A549 (cell line): ENCODE measurements at regions not wholly inside any gene's neighbourhood (a gene's known extent, or its start where the extent isn't known, plus 50 kb on each side); places are given as distances from the start of the nearest gene placed in this dataset.
A peak's percentile ranks its signal among the peaks of the same experiment; 100 is the strongest.
"Not testable (repeated sequence)": the region's sequence is repeated elsewhere in the genome, so short reads cannot be mapped to it uniquely, and the experiment has no call there.

Experiments
- ATAC-seq, 2 experiments: fragments of 200-7000 bp in 1 of 2; fragments of >200 bp in 1 of 2; cut with Nextera tagmentation in 1 of 2; cut with Tn5 transposase in 1 of 2; 3 replicates each; pipeline versions ENCODE4 v1.8.0 to v1.9.1; 2018 to 2020; ENCODE audit warnings: mild to moderate bottlenecking in 1 of 2, moderate library complexity in 1 of 2
- CTCF ChIA-PET: fragments of 300-600 bp; sonication (Branson Sonifier 250); formaldehyde crosslinking; extraction: SDS; loops from one replicate; lab custom pipeline; 2021; ENCODE audit warnings: antibody characterized with exemption, inconsistent platforms; lab: Yijun Ruan, JAX
- POLR2A ChIA-PET: fragments of 350-600 bp; formaldehyde crosslinking; extraction: SDS; loops from one replicate; lab custom pipeline; 2021; ENCODE audit warnings: antibody characterized with exemption, inconsistent platforms; lab: Yijun Ruan, JAX
- DNase-seq, 2 experiments: peaks; one replicate each; pipeline versions ENCODE4 v3.0.0 to v3.0.0-alpha.2; 2011 to 2016; ENCODE audit warnings: low read depth in 1 of 2, low spot score in 1 of 2
- FAIRE-seq: peaks from 2 replicates; lab custom pipeline; 2011; peaks lifted over from hg19 to GRCh38; lab: Jason Lieb, UNC
- H3K27ac ChIP-seq, 2 experiments: fragments of >200 bp; sonication (Bioruptor Twin); formaldehyde crosslinking; 3 replicates each; pipeline ENCODE4 v1.5.1; 2016 to 2017
- H3K4me1 ChIP-seq: fragments of >200 bp; sonication (Bioruptor Twin); formaldehyde crosslinking; 3 replicates; pipeline ENCODE4 v1.6.1; 2016
- H3K4me2 ChIP-seq: fragments of >200 bp; sonication (Bioruptor Twin); formaldehyde crosslinking; 3 replicates; pipeline ENCODE4 v1.6.1; 2016
- H3K4me3 ChIP-seq: fragments of >200 bp; sonication (Bioruptor Twin); formaldehyde crosslinking; 3 replicates; pipeline ENCODE4 v1.5.1; 2016
- H3K9me3 ChIP-seq: fragments of >200 bp; sonication (Bioruptor Twin); formaldehyde crosslinking; 3 replicates; pipeline ENCODE4 v1.6.1; 2016
- BHLHE40 ChIP-seq: IDR thresholded peaks from 2 replicates; pipeline ENCODE4 v1.6.1; 2012; ENCODE audit warnings: low read depth, low read length, inconsistent platforms
- CHD4 ChIP-seq: fragments of 200-600 bp; sonication (generic); IDR thresholded peaks from 2 replicates; pipeline ENCODE4 v1.6.1; 2016; ENCODE audit warnings: antibody characterized with exemption, mild to moderate bottlenecking, borderline replicate concordance
- ESRRA ChIP-seq: fragments of 150-350 bp; IDR thresholded peaks from 2 replicates; pipeline ENCODE4 v1.6.1; 2014; ENCODE audit warnings: mild to moderate bottlenecking, low read length, borderline replicate concordance
- FOSL2 ChIP-seq, 2 experiments: fragments of 450-650 bp in 1 of 2; fragments of >200 bp in 1 of 2; sonication (Bioruptor Twin) in 1 of 2; formaldehyde crosslinking; IDR thresholded peaks; 2 replicates each; pipeline versions ENCODE4 v1.5.0 to v1.6.1; 2016 to 2020; ENCODE audit warnings: mild to moderate bottlenecking in 1 of 2, moderate library complexity in 1 of 2
- FOXS1 ChIP-seq: fragments of 250-450 bp; sonication (Bioruptor Pico); IDR thresholded peaks from 2 replicates; pipeline ENCODE4 v1.5.0; 2020; ENCODE audit warnings: mild to moderate bottlenecking, moderate library complexity
- GATA3 ChIP-seq: IDR thresholded peaks from 2 replicates; pipeline ENCODE4 v1.6.1; 2012; ENCODE audit warnings: borderline replicate concordance
- HEYL ChIP-seq: fragments of 250-450 bp; sonication (Bioruptor Pico); IDR thresholded peaks from 2 replicates; pipeline ENCODE4 v1.8.0; 2021; ENCODE audit warnings: mild to moderate bottlenecking, moderate library complexity
- HOXB13 ChIP-seq: fragments of 250-450 bp; sonication (Bioruptor Pico); IDR thresholded peaks from 2 replicates; pipeline ENCODE4 v1.5.0; 2020; ENCODE audit warnings: low read depth, mild to moderate bottlenecking, moderate library complexity
- HOXB5 ChIP-seq: fragments of 250-450 bp; sonication (Bioruptor Pico); IDR thresholded peaks from 2 replicates; pipeline ENCODE4 v1.5.0; 2020; ENCODE audit warnings: mild to moderate bottlenecking, moderate library complexity
- JUNB ChIP-seq: fragments of >200 bp; sonication (Bioruptor Twin); formaldehyde crosslinking; IDR thresholded peaks from 2 replicates; pipeline ENCODE4 v1.6.1; 2016
- MAFK ChIP-seq: fragments of 450-650 bp; IDR thresholded peaks from 2 replicates; pipeline ENCODE4 v1.6.1; 2014; ENCODE audit not compliant: partially characterized antibody
- MYC ChIP-seq: IDR thresholded peaks from 2 replicates; pipeline ENCODE4 v1.6.1; 2012; ENCODE audit warnings: mild to moderate bottlenecking, inconsistent platforms, low read length, improper control_type of control experiment, borderline replicate concordance
- NR3C1 ChIP-seq: fragments of >200 bp; sonication (Bioruptor Twin); formaldehyde crosslinking; IDR thresholded peaks from 3 replicates; pipeline ENCODE4 v1.6.1; 2017
- PHF8 ChIP-seq: fragments of 200-600 bp; sonication (generic); IDR thresholded peaks from 2 replicates; pipeline ENCODE4 v1.6.1; 2016; ENCODE audit warnings: low read depth, mild to moderate bottlenecking, antibody characterized with exemption, moderate library complexity, borderline replicate concordance
- TP53 ChIP-seq: fragments of 250-450 bp; sonication (Bioruptor Pico); IDR thresholded peaks from 2 replicates; pipeline ENCODE4 v1.5.0; 2021; ENCODE audit warnings: mild to moderate bottlenecking, moderate library complexity
- ZNF302 ChIP-seq: fragments of 250-450 bp; sonication (Bioruptor Pico); IDR thresholded peaks from 2 replicates; pipeline ENCODE4 v1.9.0; 2021; ENCODE audit warnings: inconsistent platforms, mild to moderate bottlenecking, moderate library complexity
- WGBS: methylation state at CpG from one replicate; pipeline ENCODE4 v1.1.6; 2017; ENCODE audit errors: missing lambda C conversion rate; 5-methylcytosine and 5-hydroxymethylcytosine counted together
- TF ChIP-seq, protein P1 (sequence below): fragments of 200-600 bp; sonication (generic); IDR thresholded peaks from 2 replicates; pipeline ENCODE4 v1.6.1; 2016; ENCODE audit warnings: antibody characterized with exemption, mild to moderate bottlenecking, moderate library complexity
- TF ChIP-seq, protein P2 (sequence below): fragments of >200 bp; sonication (Bioruptor Twin); formaldehyde crosslinking; IDR thresholded peaks from 3 replicates; pipeline ENCODE4 v1.6.1; 2016
- TF ChIP-seq, protein P3 (sequence below): IDR thresholded peaks from 2 replicates; pipeline ENCODE4 v1.6.1; 2012
- TF ChIP-seq, protein P4 (sequence below): fragments of 250-450 bp; sonication (Bioruptor Pico); IDR thresholded peaks from 2 replicates; pipeline ENCODE4 v1.5.0; 2021; ENCODE audit warnings: mild to moderate bottlenecking, moderate library complexity, borderline replicate concordance
- TF ChIP-seq, protein P5 (sequence below): IDR thresholded peaks from 2 replicates; pipeline ENCODE4 v1.6.1; 2012
- TF ChIP-seq, protein P6 (sequence below): IDR thresholded peaks from 2 replicates; pipeline ENCODE4 v1.6.1; 2012; ENCODE audit warnings: low read depth, borderline replicate concordance

DNA sequence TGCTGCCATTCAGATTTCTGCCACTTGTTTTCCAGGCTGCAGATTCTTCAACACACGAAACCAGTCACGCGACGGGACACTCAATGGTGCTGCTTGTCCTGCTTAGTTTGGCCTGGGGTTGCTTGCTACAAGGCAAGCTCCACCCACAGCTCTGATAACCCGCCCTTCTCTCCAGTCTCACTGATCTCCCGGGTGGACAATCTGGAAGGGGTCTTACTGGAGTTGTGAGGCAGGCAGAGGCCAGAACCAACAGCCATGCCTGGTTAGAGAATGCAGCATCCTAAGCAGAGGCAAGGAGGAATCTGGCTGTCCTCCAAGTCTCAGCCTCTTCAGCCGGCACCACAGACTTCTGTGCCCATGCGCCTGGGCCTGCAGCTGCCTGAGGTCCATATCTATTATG is 119.1 kb downstream of the KCNJ12 start:
- WGBS: 66% methylated on average over 8 of the region's 8 CpGs
- TF ChIP-seq MYC: no peak
- TF ChIP-seq GATA3: no peak
- TF ChIP-seq CHD4: no peak
- TF ChIP-seq PHF8: no peak
- no peak for TF ChIP-seq ZNF302 (CRISPR knock-in tag)
- TF ChIP-seq NR3C1: no peak
- TF ChIP-seq HOXB5 (CRISPR knock-in tag): no peak
- TF ChIP-seq TP53 (CRISPR knock-in tag): no peak
- no peak for TF ChIP-seq BHLHE40
- TF ChIP-seq, protein P1, sequence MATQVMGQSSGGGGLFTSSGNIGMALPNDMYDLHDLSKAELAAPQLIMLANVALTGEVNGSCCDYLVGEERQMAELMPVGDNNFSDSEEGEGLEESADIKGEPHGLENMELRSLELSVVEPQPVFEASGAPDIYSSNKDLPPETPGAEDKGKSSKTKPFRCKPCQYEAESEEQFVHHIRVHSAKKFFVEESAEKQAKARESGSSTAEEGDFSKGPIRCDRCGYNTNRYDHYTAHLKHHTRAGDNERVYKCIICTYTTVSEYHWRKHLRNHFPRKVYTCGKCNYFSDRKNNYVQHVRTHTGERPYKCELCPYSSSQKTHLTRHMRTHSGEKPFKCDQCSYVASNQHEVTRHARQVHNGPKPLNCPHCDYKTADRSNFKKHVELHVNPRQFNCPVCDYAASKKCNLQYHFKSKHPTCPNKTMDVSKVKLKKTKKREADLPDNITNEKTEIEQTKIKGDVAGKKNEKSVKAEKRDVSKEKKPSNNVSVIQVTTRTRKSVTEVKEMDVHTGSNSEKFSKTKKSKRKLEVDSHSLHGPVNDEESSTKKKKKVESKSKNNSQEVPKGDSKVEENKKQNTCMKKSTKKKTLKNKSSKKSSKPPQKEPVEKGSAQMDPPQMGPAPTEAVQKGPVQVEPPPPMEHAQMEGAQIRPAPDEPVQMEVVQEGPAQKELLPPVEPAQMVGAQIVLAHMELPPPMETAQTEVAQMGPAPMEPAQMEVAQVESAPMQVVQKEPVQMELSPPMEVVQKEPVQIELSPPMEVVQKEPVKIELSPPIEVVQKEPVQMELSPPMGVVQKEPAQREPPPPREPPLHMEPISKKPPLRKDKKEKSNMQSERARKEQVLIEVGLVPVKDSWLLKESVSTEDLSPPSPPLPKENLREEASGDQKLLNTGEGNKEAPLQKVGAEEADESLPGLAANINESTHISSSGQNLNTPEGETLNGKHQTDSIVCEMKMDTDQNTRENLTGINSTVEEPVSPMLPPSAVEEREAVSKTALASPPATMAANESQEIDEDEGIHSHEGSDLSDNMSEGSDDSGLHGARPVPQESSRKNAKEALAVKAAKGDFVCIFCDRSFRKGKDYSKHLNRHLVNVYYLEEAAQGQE: no peak
- TF ChIP-seq, protein P2, sequence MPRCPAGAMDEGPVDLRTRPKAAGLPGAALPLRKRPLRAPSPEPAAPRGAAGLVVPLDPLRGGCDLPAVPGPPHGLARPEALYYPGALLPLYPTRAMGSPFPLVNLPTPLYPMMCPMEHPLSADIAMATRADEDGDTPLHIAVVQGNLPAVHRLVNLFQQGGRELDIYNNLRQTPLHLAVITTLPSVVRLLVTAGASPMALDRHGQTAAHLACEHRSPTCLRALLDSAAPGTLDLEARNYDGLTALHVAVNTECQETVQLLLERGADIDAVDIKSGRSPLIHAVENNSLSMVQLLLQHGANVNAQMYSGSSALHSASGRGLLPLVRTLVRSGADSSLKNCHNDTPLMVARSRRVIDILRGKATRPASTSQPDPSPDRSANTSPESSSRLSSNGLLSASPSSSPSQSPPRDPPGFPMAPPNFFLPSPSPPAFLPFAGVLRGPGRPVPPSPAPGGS: no peak
- TF ChIP-seq, protein P3, sequence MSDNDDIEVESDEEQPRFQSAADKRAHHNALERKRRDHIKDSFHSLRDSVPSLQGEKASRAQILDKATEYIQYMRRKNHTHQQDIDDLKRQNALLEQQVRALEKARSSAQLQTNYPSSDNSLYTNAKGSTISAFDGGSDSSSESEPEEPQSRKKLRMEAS: no peak
- TF ChIP-seq, protein P4, sequence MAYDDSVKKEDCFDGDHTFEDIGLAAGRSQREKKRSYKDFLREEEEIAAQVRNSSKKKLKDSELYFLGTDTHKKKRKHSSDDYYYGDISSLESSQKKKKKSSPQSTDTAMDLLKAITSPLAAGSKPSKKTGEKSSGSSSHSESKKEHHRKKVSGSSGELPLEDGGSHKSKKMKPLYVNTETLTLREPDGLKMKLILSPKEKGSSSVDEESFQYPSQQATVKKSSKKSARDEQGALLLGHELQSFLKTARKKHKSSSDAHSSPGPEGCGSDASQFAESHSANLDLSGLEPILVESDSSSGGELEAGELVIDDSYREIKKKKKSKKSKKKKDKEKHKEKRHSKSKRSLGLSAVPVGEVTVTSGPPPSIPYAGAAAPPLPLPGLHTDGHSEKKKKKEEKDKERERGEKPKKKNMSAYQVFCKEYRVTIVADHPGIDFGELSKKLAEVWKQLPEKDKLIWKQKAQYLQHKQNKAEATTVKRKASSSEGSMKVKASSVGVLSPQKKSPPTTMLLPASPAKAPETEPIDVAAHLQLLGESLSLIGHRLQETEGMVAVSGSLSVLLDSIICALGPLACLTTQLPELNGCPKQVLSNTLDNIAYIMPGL (CRISPR knock-in tag): no peak
- no peak for TF ChIP-seq HOXB13
- TF ChIP-seq FOXS1 (CRISPR knock-in tag): no peak
- TF ChIP-seq HEYL: no peak
- no peak for TF ChIP-seq MAFK
- Histone ChIP-seq H3K27ac (no peak overlapping the region), H3K4me1 (no peaks in the 10 kb centered on the region), H3K9me3 (no peaks in the 10 kb centered on the region), H3K4me2 (no peak overlapping the region), H3K4me3 (no peak overlapping the region)
- ATAC-seq: no peak
- POLR2A ChIA-PET: no interaction called here
- CTCF ChIA-PET: interaction anchor here (1.8 to 10.3 kb wide), 2 partner anchors 17 to 38 kb away, joined by 9 to 79 read pairs; no protein-coding TSS in a partner anchor
- no peak for DNase-seq
- FAIRE-seq: no peak

DNA sequence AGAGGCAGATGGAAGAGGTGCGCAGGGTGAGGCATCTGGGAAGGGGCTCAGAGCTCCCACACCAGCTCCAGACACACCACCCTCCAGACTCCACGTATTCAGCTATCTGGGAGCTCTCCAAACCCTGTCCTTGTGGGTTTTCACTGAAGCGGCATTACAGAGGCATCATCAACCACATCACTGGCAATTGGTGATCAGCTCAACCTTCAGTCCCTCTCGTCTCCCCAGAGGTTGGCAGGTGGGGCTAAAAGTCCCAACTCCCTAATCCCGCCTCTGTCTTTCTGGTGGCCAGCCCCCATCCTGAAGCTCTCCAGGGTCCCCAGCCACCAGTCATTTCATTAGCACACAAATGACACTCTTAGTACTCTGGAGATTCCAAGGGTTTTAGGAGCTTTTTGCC is 123.9 kb downstream of the KCNJ12 start:
- ATAC-seq (no peak), DNase-seq (no peak), FAIRE-seq (no peak)
- CTCF ChIA-PET: interaction anchor here (0.5 to 10.3 kb wide), 7 partner anchors 13 to 304 kb away, joined by 3 to 79 read pairs (median 4); no protein-coding TSS in a partner anchor
- POLR2A ChIA-PET: no interaction called here
- TF ChIP-seq MAFK (no peak), JUNB (no peak), FOSL2 (IDR thresholded peaks at IDR 0.05) (no peak), FOSL2 (CRISPR knock-in tag; IDR thresholded peaks at IDR 0.05) (no peak), ESRRA (no peak)
- TF ChIP-seq, protein P5, sequence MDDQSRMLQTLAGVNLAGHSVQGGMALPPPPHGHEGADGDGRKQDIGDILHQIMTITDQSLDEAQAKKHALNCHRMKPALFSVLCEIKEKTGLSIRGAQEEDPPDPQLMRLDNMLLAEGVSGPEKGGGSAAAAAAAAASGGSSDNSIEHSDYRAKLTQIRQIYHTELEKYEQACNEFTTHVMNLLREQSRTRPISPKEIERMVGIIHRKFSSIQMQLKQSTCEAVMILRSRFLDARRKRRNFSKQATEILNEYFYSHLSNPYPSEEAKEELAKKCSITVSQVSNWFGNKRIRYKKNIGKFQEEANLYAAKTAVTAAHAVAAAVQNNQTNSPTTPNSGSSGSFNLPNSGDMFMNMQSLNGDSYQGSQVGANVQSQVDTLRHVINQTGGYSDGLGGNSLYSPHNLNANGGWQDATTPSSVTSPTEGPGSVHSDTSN: no peak
- TF ChIP-seq, protein P6, sequence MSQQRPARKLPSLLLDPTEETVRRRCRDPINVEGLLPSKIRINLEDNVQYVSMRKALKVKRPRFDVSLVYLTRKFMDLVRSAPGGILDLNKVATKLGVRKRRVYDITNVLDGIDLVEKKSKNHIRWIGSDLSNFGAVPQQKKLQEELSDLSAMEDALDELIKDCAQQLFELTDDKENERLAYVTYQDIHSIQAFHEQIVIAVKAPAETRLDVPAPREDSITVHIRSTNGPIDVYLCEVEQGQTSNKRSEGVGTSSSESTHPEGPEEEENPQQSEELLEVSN: no peak
- TF ChIP-seq, protein P2: no peak
- WGBS: 17% methylated on average over 5 of the region's 5 CpGs
- Histone ChIP-seq H3K4me2 (no peak overlapping the region), H3K9me3 (no peaks in the 10 kb centered on the region), H3K27ac (no peak overlapping the region), H3K4me3 (no peak overlapping the region), H3K4me1 (no peaks in the 10 kb centered on the region)

DNA sequence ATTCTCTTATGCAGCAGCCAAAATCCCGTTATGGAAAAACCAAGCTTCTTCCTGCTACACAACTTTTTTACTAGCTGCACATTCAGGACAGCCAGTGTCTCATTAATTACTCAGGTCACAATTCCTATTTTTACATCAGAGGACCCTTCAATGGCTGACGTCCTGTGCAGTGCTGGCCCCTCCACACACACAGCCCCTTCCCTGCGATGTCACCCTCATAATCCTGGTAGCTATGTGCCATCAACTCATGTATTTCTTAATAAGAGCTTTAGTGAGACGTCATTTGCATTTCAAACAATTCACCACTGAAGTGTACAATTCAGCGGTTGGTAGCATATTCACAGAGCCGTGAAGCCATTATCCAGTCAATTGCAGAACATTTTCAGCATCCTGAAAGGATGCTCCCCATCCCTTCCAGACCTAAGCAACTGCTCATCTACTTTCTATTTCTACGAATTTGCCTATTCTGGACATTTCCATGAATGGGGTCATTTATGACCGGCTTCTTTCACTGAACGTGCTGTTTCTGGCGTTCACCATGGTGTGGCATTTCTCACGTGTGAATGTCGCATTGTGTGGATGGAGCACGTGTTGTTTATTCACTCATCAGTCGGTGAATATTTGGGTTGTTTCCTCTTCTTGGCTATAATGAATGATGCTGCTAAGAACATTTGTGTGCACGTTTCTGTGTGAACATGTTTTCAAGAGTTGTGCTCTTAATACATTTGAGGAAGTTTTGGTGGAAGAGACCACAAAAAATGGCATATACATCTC is 126.0 kb downstream of the KCNJ12 start:
- DNase-seq, H3K9me3 ChIP-seq, ATAC-seq, H3K4me3 ChIP-seq, H3K27ac ChIP-seq, H3K4me2 ChIP-seq, H3K4me1 ChIP-seq, POLR2A ChIA-PET: not testable (repeated sequence)
- peak; percentile 59 for FAIRE-seq
- CTCF ChIA-PET: interaction anchor here (1.0 to 10.3 kb wide), 2 partner anchors 11 to 222 kb away, joined by 4 to 79 read pairs; no protein-coding TSS in a partner anchor
- 32% methylated on average over 15 of the region's 15 CpGs for WGBS
